DMS53 treated with DMSO at 0.1 percent for 48 hours (cell line): ENCODE measurements at regions not wholly inside any gene's neighbourhood (a gene's known extent, or its start where the extent isn't known, plus 50 kb on each side); places are given as distances from the start of the nearest gene placed in this dataset.

Experiments
- DNase-seq: peaks from one replicate; lab custom pipeline; 2025; ENCODE audit not compliant: unreplicated experiment; lab: John Stamatoyannopoulos, UW

GRCh38 chr11:112460141-112460540 is 199.5 kb upstream of the PLET1 start:
- DNase-seq: no peak

DNA sequence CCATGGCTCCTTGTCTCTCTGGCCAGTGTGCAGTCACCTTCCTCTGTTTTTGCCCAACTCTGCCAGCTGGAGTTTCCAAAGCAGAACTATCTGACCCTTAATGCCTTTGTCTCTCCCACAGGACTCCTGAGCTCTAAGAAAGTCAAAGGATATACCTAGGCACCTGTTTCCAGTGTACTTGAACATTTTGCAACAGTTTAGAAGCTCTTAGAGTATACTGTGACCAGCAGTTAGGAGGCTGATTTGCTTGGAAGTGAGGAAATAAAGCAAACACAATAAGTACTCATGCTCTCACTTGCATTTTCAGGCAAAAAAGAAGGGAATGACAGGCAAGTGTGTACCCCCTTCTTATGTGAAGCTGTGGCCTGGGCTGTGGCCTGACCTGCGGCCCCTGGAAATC is 204.3 kb upstream of the PLET1 start:
- no peak for DNase-seq

DNA sequence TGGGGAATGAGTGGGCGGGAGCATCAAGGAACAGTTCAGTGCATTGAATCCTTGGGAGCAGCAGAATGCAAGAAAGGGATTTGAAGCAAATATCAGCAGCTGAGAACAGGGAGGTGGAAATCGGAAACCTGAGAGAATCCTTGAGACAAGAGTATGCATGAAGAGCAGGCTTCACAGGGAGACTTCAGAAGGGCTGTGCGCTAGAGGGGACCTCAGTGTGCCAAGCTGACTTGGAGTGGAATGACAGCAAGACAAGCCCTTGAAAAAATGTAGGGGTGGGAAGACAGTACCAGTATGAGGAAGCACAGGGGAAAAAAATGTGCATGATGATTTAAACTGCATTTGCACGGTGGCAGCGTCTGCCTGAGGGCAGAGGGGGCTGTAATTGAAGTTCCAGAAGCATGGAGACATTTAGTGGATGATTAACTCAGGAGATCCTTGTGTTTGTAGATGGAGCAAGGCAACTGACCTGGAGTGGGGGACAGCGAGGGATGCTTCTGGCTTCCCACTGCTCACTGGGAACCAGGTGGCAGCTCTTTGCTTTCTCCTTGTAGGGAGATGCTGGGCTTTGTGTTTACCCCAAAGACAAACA is 204.9 kb upstream of the PLET1 start:
- DNase-seq: no peak

GRCh38 chr11:112467721-112468120 is 207.1 kb upstream of the PLET1 start:
- no peak for DNase-seq

DNA sequence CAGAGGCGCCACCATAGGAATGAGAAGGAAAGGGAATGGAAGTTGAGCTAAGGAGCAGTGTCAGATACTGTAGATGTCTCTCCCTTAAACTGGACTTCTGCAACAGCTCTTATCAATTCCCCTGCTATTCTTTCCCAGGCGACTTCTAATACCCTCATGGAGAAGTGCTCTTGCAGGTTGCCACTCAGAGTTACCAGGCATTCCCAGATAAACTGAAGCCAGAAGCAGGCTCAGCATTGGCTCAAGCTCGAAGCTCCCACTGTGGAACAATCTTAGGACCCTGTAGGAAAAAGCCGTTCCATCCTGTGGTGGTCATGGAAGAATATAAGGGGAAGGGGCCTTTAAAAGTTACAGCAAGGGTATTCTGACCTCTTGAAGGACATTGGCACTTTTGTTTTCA is 208.7 kb upstream of the PLET1 start:
- DNase-seq: no peak

GRCh38 chr11:112470355-112470754 is 209.7 kb upstream of the PLET1 start:
- DNase-seq: no peak

DNA sequence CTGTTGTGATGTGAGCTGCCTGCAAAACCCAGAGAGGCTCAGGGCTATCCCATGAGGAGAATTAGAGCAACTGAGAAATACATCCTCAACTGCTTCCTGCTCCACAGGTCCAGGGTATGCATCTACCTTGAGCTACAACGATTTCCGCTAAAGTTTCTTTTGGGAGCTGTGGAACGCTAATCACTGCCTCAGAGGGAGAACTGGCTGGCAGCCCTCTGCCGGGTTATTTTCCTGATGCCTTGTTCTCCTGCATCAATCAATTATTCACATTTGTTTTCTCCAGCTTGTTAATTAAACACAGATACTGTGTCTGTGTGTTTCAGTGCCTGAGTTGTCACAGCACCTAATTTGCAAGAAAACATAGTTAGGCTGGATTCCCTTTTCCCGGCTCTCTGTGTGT is 211.1 kb upstream of the PLET1 start:
- DNase-seq: no peak

GRCh38 chr11:112477152-112477551 is 216.5 kb upstream of the PLET1 start:
- no peak for DNase-seq

DNA sequence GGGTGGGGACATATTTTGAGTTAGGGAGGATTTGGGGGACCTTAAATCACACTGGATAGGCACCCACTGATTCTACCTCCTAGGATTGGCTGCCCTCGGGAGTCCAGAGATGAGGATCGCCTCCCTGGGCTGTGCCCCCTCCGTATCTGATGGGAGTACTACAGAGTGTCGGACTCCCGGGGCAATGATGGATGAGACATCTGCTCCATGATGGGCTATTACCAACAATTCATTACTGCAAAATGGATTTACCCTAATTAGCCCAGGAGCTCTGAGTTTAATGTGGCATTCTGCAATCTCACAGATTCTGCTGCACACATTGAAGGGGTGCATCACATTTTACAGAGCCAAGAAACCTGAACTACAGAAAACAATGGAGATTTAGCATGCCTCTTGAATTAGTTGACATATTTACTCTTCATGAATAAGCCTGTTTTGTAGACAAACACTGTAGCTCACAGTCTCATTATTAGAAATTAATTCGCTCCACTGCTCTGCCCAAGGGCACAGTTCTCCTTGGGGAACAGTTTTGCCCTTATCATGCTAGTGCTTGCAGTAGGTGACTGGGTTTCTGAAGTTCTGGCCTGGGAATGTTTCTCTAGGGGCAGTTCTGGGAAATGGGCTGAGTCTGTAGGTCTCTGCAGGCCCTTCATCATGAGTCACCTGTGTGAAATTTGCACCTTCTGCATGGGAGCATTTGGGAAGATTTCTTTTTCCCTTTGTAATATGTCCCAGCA is 217.1 kb upstream of the PLET1 start:
- no peak for DNase-seq

GRCh38 chr11:112478806-112479205 is 218.1 kb upstream of the PLET1 start:
- DNase-seq: no peak

- no peak for DNase-seq
Observed at GRCh38 chr11:112481431-112481830, 220.8 kb upstream of the PLET1 start.

DNA sequence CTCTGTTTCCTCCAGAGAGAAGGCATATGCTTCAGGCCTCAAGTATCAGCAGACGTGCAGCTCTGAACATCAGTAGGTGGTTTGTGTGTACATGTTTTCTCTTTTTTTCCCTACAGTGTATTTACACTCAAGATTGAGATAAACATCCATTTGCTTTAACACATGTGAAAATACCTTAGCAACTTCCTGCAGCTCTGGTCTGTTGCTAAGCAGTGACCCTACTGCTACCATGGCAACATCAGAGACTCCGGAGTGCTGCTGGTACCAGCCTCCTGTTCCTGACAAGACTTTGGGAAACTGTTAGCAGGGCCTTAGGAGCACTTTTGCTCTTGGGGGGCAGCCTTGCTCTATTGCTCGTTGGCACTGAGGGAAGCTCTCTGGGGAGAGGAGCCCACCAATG is 221.2 kb upstream of the PLET1 start:
- no peak for DNase-seq

GRCh38 chr11:112485280-112485679 is 224.6 kb upstream of the PLET1 start:
- DNase-seq: no peak

GRCh38 chr11:112497826-112498225 is 237.2 kb upstream of the PLET1 start:
- DNase-seq: no peak

- DNase-seq: no peak
Observed at GRCh38 chr11:112498701-112499100, 238.0 kb upstream of the PLET1 start.

DNA sequence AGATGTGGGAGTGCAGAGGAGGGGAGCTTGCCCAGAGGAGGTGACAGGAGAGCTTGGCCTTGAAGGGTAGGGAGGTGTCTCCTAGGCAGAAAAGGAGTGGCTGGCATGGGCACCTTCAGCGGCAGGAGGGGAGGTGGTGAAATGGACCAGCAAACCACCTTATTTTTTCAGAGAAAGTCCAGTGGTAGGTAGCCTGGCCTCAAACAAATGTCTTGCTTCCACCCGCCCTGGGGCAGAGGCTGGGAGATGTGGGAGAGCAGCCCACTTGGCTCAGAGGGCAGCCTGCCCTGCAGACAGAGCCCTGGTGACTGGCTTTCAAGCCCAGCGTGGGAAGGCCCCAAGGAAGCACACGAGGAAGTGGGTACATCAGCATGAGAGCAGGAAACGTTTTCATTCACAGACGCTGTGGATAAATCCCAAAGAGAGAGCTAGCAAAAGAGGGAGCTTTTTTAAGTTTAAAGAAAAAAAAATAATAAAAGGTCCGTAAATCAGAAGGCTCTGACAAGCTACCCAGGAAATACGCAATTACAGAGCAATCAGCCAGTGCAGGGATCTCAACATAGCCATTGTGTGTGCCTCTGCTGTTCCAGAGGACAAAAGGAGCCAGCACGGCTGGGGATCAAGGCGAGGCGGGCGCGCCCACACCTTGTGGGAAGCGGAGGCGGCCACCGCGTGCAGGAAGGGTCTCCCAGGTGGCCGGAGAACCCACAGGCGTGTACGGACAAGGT is 238.7 kb upstream of the PLET1 start:
- DNase-seq: no peak

- DNase-seq: no peak
Observed at GRCh38 chr11:112499881-112500204, 239.2 kb upstream of the PLET1 start.

GRCh38 chr11:112503410-112503809 is 242.8 kb upstream of the PLET1 start:
- DNase-seq: no peak

DNA sequence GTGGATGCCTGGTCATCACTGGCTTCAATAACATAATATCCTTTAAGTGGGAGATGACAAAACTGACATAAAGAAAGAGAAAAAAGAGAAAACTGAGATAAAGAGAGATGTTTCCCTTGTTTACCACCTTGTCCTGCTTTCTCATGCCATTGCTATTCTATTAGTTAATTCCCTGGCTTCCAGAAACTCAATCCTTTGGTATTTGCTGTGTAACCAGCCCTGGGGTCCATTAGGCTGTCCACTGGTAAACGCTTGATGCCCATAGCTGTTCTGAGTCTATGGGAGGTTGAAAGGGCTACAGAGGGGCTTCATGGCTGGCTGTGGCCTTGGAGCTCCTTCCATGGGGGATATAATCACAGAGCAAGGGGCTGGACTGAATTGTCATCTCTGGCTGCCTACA is 243.4 kb upstream of the PLET1 start:
- DNase-seq: no peak

DNA sequence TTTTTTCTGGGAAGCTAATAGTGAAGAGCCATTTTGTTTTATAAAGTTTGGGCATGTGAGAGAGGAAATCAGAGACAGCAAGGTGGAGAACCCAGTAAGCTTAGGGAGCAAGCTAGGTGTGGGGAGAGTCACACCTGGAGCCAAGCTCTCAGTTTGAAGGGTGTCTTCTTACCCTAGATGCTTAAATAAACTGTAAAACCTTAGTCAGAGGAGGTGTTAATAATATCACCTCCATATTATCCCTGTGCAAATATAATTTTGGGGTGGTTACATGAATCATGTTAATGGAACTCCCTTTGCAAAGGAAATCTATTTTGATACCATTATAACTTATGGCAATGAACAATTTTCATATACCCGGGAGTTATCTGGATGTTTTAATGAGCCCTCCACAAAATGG is 246.2 kb upstream of the PLET1 start:
- DNase-seq: no peak

DNA sequence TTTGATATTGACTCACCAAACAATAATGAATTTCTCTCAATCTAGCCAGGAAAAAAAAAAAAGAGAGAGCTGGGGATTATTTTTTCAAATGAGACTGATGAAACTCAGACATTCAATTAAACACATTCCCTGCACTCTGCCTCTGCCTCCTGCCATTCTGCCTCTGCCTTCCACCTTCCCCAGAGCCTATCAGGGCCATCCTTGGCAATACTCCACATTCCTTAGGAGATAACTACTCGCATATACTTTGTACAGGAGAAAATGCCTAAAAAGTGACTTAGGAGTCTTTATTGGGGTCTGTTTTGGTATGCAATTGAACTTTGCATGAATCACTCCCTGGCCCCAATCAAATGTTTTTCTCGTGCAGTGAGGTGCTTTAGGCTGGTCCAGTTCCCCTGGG is 246.6 kb upstream of the PLET1 start:
- DNase-seq: no peak

DNA sequence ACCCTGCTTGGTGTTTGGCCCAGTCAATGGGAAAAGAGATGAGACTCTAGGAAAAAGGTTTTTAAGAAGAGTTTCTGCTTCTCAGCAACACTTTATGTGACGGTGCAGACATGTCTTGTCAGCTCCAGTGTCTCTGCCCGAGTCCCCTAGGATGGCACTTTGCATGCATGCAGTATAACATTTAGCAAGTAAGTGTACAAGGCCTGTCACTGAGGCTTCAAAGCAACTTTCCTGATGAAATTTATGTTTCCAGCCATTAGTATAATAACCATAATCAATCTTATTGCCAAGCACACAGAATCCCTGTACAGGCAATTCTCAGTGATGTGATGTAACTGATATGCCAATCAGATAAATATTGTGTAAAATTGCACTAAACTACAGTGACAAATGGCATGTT is 248.1 kb upstream of the PLET1 start:
- DNase-seq: no peak

DNA sequence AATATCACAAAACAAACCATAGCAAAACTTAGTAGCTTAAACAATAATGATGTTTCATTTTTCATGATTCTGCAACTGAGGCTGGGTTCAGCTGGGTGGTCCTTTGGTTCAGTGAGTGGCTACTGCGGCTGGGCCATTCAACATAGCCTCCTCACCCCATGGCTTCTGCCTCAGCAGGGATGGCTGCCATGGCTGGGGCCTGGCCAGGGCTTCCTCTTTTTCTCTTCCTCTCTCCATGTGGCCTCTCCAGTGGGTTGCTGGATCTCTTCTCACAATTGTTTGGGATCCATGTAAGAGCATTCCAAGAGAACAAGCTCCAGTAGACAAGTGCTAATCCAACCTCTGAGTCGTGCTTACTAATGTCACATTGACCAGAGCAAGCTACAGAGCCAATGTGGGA is 248.6 kb upstream of the PLET1 start:
- no peak for DNase-seq
